ENCODE measurements at regions not wholly inside any gene's neighbourhood (a gene's known extent, or its start where the extent isn't known, plus 50 kb on each side); places are given as distances from the start of the nearest gene placed in this dataset.

- Histone ChIP-seq H3K36me3 (ENCODE audit: control insufficient read depth in 1 of 2, insufficient read depth in 2 of 2, low read length in 2 of 2) (no peaks in the 10 kb centered on the region), H2AFZ (ENCODE audit: low read depth, low read length, poor library complexity, severe bottlenecking) (no peak overlapping the region), H3K9ac (ENCODE audit: low read length) (no peak overlapping the region), H4K20me1 (ENCODE audit: insufficient read depth) (no peaks in the 10 kb centered on the region), H3K9me3 (ENCODE audit: control insufficient read depth in 1 of 2, insufficient read depth in 1 of 2, low read depth in 1 of 2, low read length in 2 of 2) (no peaks in the 10 kb centered on the region), H3K27ac (ENCODE audit: low read depth, low read length) (no peak overlapping the region), H3K79me2 (ENCODE audit: insufficient read depth, low read length) (no peaks in the 10 kb centered on the region), H3K4me2 (ENCODE audit: low read length) (no peak overlapping the region), H3K9me2 (ENCODE audit: insufficient read depth) (no peaks in the 10 kb centered on the region), H3K4me1 (ENCODE audit: control insufficient read depth in 1 of 2, insufficient read depth in 2 of 2, low read length in 2 of 2) (no peaks in the 10 kb centered on the region), H3K27me3 (ENCODE audit: insufficient read depth, low read length) (no peaks in the 10 kb centered on the region), H3K4me3 (replicated peaks in 1 of 2; ENCODE audit: low read depth in 1 of 2, low read length in 2 of 2) (no peak overlapping the region)
- ChIA-PET CTCF (no interaction called here), RAD21 (ENCODE audit: low non-redundant PET in 1 of 2, low total read pairs in 2 of 2, uncharacterized antibody in 2 of 2, unreplicated experiment in 2 of 2) (no interaction called here), POLR2A (no interaction called here)
- intact Hi-C loops (cut with micrococcal nuclease), result no loop called here
- BruUV-seq (replicated peaks), result no TSS peak
- TF ChIP-seq, protein P1, sequence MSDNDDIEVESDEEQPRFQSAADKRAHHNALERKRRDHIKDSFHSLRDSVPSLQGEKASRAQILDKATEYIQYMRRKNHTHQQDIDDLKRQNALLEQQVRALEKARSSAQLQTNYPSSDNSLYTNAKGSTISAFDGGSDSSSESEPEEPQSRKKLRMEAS (IDR thresholded peaks at IDR 0.05), result no peak
- TF ChIP-seq ZBTB33 (IDR thresholded peaks at IDR 0.05; ENCODE audit: extremely low read depth, insufficient replicate concordance, low read length) (no peak), ELF1 (IDR thresholded peaks at IDR 0.05; ENCODE audit: borderline replicate concordance, low read depth) (no peak), EZH2 (IDR thresholded peaks at IDR 0.05) (no peak), ZFX (IDR thresholded peaks at IDR 0.05) (no peak), POLR2A (IDR thresholded peaks at IDR 0.05; ENCODE audit: borderline replicate concordance, extremely low read depth, insufficient read depth, insufficient read length) (no peak), EZH2phosphoT487 (IDR thresholded peaks at IDR 0.05; ENCODE audit: borderline replicate concordance) (no peak), POLR2AphosphoS5 (IDR thresholded peaks at IDR 0.05; ENCODE audit: low read depth, low read length) (no peak), FOSL1 (IDR thresholded peaks at IDR 0.05; ENCODE audit: low read depth) (no peak), TCF7L2 (IDR thresholded peaks at IDR 0.05; ENCODE audit: borderline replicate concordance, extremely low read depth, insufficient read depth, insufficient read length) (no peak), SRF (IDR thresholded peaks at IDR 0.05; ENCODE audit: low read depth) (no peak)
- TF ChIP-seq, protein P2, sequence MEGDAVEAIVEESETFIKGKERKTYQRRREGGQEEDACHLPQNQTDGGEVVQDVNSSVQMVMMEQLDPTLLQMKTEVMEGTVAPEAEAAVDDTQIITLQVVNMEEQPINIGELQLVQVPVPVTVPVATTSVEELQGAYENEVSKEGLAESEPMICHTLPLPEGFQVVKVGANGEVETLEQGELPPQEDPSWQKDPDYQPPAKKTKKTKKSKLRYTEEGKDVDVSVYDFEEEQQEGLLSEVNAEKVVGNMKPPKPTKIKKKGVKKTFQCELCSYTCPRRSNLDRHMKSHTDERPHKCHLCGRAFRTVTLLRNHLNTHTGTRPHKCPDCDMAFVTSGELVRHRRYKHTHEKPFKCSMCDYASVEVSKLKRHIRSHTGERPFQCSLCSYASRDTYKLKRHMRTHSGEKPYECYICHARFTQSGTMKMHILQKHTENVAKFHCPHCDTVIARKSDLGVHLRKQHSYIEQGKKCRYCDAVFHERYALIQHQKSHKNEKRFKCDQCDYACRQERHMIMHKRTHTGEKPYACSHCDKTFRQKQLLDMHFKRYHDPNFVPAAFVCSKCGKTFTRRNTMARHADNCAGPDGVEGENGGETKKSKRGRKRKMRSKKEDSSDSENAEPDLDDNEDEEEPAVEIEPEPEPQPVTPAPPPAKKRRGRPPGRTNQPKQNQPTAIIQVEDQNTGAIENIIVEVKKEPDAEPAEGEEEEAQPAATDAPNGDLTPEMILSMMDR (IDR thresholded peaks at IDR 0.05 in 2 of 3, conservative IDR thresholded peaks at IDR 0.05 in 1 of 3; ENCODE audit: borderline replicate concordance in 1 of 3, insufficient read depth in 1 of 3, low read depth in 2 of 3, low read length in 2 of 3), result no peak
- no peak for DNase-seq (ENCODE audit: low read depth, low spot score)
- no peak for ATAC-seq
Measured at GRCh38 chr6:19362396-19362795, 474.8 kb upstream of the ID4 start.
